Activated CD8-positive, alpha-beta T cell treated with anti-CD3 and anti-CD28 coated beads for 36 hours (primary cell): ENCODE measurements at regions not wholly inside any gene's neighbourhood (a gene's known extent, or its start where the extent isn't known, plus 50 kb on each side); places are given as distances from the start of the nearest gene placed in this dataset.
"Not testable (repeated sequence)": the region's sequence is repeated elsewhere in the genome, so short reads cannot be mapped to it uniquely, and the experiment has no call there.

Experiments
- ATAC-seq: fragments of 200-7000 bp; cut with Tn5 transposase; one replicate; pipeline ENCODE4 v1.10.0; 2021; ENCODE audit warnings: mild to moderate bottlenecking, moderate library complexity
- CTCF ChIA-PET: fragments of 350-600 bp; sonication (Branson Sonifier 250); formaldehyde crosslinking; loops from one replicate; lab custom pipeline; 2021; ENCODE audit warnings: antibody characterized with exemption; lab: Charles Lee
- POLR2A ChIA-PET: fragments of 350-600 bp; sonication (Branson Sonifier 250); formaldehyde crosslinking; loops from one replicate; lab custom pipeline; 2021; ENCODE audit warnings: antibody characterized with exemption; lab: Charles Lee
- DNase-seq: peaks from one replicate; pipeline ENCODE4 v3.0.0-alpha.2; 2020
- H3K27ac Mint-ChIP-seq: one replicate; pipeline ENCODE4 v1.8.0; 2021; ENCODE audit warnings: mild to moderate bottlenecking, mixed read lengths
- H3K27me3 Mint-ChIP-seq: one replicate; pipeline ENCODE4 v1.8.0; 2021; ENCODE audit warnings: mixed read lengths
- H3K36me3 Mint-ChIP-seq: one replicate; pipeline ENCODE4 v1.8.0; 2021; ENCODE audit warnings: low read depth, mixed read lengths
- H3K4me1 Mint-ChIP-seq: one replicate; pipeline ENCODE4 v1.8.0; 2021; ENCODE audit warnings: low read depth, mixed read lengths
- H3K4me3 Mint-ChIP-seq: one replicate; pipeline ENCODE4 v1.8.0; 2021; ENCODE audit warnings: mild to moderate bottlenecking, moderate library complexity, mixed read lengths
- H3K9me3 Mint-ChIP-seq: one replicate; pipeline ENCODE4 v1.8.0; 2021; ENCODE audit warnings: mixed read lengths
- CTCF ChIP-seq: fragments of 200-600 bp; IDR thresholded peaks from one replicate; pipeline ENCODE4 v1.8.0; 2022; ENCODE audit warnings: antibody characterized with exemption, mild to moderate bottlenecking
- intact Hi-C: fragments of 100-400 bp; cut with micrococcal nuclease; formaldehyde crosslinking; loops from one replicate; pipeline ENCODE4 v1.10.0; 2022

- H3K36me3 Mint-ChIP-seq = peaks cover 5% of the 10 kb centered on the region
- CTCF ChIA-PET = no interaction called here
Observed at GRCh38 chr12:19671695-19672094, 232.4 kb downstream of the AEBP2 start.

GRCh38 chr12:19674437-19674836, 235.1 kb downstream of the AEBP2 start:
- intact Hi-C loops = loop anchor here (10.0 kb wide), 1 partner anchor 240 kb away; the partner anchor contains the start of gene AEBP2
- ATAC-seq = no peak
- CTCF ChIA-PET = interaction anchor here (1.2 kb wide), 1 partner anchor 101 kb away, joined by 3 read pairs; no protein-coding TSS in a partner anchor
- POLR2A ChIA-PET = no interaction called here
- Mint-ChIP-seq H3K36me3 (peaks cover 31% of the 10 kb centered on the region), H3K4me1 (peaks cover 42% of the 10 kb centered on the region), H3K4me3 (no peak overlapping the region), H3K27me3 (no peaks in the 10 kb centered on the region), H3K27ac (no peak overlapping the region), H3K9me3 (peaks cover 28% of the 10 kb centered on the region)
- DNase-seq = no peak
- no peak for TF ChIP-seq CTCF

More at GRCh38 chr12:19671695-19672094, 232.4 kb downstream of the AEBP2 start:
- ATAC-seq = no peak
- H3K4me3 Mint-ChIP-seq = no peak overlapping the region
- H3K4me1 Mint-ChIP-seq = peaks cover 14% of the 10 kb centered on the region
- POLR2A ChIA-PET = no interaction called here
- no peaks in the 10 kb centered on the region for H3K27me3 Mint-ChIP-seq
- no peak for TF ChIP-seq CTCF
- no peak for DNase-seq
- H3K9me3 Mint-ChIP-seq = peaks cover 6% of the 10 kb centered on the region
- intact Hi-C loops = loop anchor here (10.0 kb wide), 1 partner anchor 237 kb away; the partner anchor contains the start of gene AEBP2
- no peak overlapping the region for H3K27ac Mint-ChIP-seq

GRCh38 chr12:19675361-19675760, 236.1 kb downstream of the AEBP2 start:
- peaks cover 51% of the 10 kb centered on the region for H3K4me1 Mint-ChIP-seq
- intact Hi-C loops = loop anchor here (5.0 to 10.0 kb wide), 3 partner anchors 122 to 241 kb away; partner anchors contain the start of gene AEBP2

GRCh38 chr12:19678501-19678900, 239.2 kb downstream of the AEBP2 start:
- H3K27me3 Mint-ChIP-seq, CTCF ChIA-PET: not testable (repeated sequence)
- H3K4me3 Mint-ChIP-seq = peak overlapping the region; percentile 60
- peak; percentile 40 for ATAC-seq
- intact Hi-C loops = loop anchor here (5.0 to 10.0 kb wide), 3 partner anchors 119 to 244 kb away; partner anchors contain the start of gene AEBP2
- H3K27ac Mint-ChIP-seq = peak overlapping the region; percentile 91
- peaks cover 40% of the 10 kb centered on the region for H3K36me3 Mint-ChIP-seq
- peaks cover 62% of the 10 kb centered on the region for H3K4me1 Mint-ChIP-seq
- POLR2A ChIA-PET = interaction anchor here (1.2 kb wide), 1 partner anchor 455 kb away, joined by 3 read pairs; no protein-coding TSS in a partner anchor
- peak; percentile 16 for DNase-seq
- H3K9me3 Mint-ChIP-seq = peaks cover 39% of the 10 kb centered on the region

More at GRCh38 chr12:19675361-19675760, 236.1 kb downstream of the AEBP2 start:
- Mint-ChIP-seq H3K27me3 (no peaks in the 10 kb centered on the region), H3K27ac (peak overlapping the region; percentile 87), H3K9me3 (peaks cover 35% of the 10 kb centered on the region), H3K36me3 (peaks cover 40% of the 10 kb centered on the region), H3K4me3 (no peak overlapping the region)
- ATAC-seq (peak; percentile 95), DNase-seq (peak; percentile 36)
- ChIA-PET CTCF (interaction anchor here (1.2 to 1.3 kb wide), 2 partner anchors 10 to 102 kb away, joined by 3 to 4 read pairs; no protein-coding TSS in a partner anchor), POLR2A (interaction anchor here (1.0 kb wide), 1 partner anchor 235 kb away, joined by 6 read pairs; the partner anchor contains the start of gene AEBP2)
- no peak for TF ChIP-seq CTCF

GRCh38 chr12:19681007-19681406, 241.7 kb downstream of the AEBP2 start:
- Mint-ChIP-seq H3K9me3 (peaks cover 38% of the 10 kb centered on the region), H3K36me3 (peaks cover 38% of the 10 kb centered on the region), H3K4me1 (peaks cover 55% of the 10 kb centered on the region), H3K4me3 (no peak overlapping the region), H3K27me3 (no peaks in the 10 kb centered on the region), H3K27ac (peak overlapping the region; percentile 56)
- POLR2A ChIA-PET = no interaction called here
- CTCF ChIA-PET = no interaction called here
- DNase-seq (no peak), ATAC-seq (no peak)
- intact Hi-C loops = no loop called here
- TF ChIP-seq CTCF = no peak
